NOMO-1 treated with DMSO at 0.1 percent for 48 hours (cell line): ENCODE measurements at regions not wholly inside any gene's neighbourhood (a gene's known extent, or its start where the extent isn't known, plus 50 kb on each side); places are given as distances from the start of the nearest gene placed in this dataset.
"Not testable (repeated sequence)": the region's sequence is repeated elsewhere in the genome, so short reads cannot be mapped to it uniquely, and the experiment has no call there.

ENCODE experiments used
- DNase-seq: peaks from one replicate; lab custom pipeline; 2025; ENCODE audit not compliant: unreplicated experiment; lab: John Stamatoyannopoulos, UW

DNA sequence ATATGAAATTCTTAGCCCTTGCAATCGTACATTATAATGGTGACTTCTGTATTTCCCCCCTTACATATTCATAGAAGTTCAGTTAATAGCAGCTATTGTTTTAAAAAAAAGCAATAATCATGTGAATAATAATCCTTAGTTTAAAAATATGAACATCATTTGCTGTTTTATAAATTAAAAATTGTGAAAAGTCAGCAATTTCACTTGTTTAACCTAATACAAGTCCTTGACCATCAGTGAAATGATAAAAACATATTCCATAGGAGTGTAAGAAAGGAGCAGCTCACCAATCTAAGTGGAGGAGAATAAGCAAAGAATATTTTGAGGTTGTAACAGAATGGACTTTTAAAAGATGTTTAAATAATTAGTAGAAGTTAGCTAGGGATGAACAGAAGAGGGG, 650.2 kb downstream of the SUCLG1 start:
- no peak for DNase-seq

DNA sequence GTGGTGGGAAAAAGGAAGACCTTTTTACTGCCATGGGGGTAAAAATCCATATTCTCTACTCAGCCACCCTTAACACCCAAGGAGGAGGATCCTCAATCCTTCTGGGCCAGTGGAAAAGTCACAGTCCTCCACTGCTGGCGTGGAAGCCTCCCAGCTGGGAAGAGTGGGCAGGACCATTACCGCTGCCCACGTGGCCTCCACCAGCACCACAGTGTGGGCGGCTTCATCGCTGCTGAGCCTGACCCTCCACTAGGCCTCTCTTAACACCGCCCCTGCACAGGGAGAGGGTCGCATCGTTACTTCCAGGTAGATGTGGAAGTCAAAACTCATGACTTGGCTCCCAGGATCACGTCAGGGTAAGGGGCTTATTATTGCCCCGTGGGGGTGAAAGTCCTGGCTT, 656.5 kb downstream of the SUCLG1 start:
- DNase-seq = no peak

- no peak for DNase-seq
These were observed 663.3 kb downstream of the SUCLG1 start for GRCh38 chr2:83795777-83796176.

DNA sequence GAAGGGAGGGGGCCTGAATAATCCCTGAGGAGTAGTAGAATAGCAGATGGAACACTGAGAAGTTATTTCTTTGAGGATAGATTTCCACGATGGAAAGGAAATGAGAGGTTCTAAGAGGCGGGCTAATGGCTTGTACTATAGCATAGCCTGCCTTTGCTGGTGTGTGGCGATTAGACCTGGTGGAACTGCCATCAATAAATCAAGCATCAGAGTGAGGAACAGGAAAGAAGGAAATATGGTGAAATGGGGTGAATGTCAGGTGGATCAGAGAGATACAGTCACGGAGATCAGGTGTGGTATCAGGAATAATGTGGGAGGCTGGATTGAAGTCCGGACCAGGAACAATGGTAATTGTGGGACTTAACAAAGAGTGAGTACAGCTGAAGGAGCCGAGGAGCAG, 668.6 kb downstream of the SUCLG1 start:
- not testable (repeated sequence) for DNase-seq

DNA sequence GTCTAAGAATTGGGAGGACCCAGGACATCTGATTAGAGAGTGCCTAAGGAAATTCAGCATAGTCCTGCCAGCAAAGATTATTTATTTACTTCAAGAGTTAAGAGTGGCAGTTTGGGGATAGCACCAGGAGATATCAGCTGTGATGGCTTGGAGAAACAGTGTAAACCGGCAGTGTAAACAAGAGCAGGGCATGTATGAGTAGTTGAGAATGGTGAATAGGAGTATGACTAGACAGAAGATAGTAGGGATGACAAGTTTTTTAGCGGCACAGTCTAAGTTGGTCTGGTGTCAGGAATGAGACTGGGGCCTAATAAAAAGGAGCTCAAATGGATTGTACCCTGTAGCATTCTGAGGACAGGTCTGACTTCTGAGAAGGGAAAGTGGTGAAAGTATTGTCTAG, 669.4 kb downstream of the SUCLG1 start:
- not testable (repeated sequence) for DNase-seq

DNA sequence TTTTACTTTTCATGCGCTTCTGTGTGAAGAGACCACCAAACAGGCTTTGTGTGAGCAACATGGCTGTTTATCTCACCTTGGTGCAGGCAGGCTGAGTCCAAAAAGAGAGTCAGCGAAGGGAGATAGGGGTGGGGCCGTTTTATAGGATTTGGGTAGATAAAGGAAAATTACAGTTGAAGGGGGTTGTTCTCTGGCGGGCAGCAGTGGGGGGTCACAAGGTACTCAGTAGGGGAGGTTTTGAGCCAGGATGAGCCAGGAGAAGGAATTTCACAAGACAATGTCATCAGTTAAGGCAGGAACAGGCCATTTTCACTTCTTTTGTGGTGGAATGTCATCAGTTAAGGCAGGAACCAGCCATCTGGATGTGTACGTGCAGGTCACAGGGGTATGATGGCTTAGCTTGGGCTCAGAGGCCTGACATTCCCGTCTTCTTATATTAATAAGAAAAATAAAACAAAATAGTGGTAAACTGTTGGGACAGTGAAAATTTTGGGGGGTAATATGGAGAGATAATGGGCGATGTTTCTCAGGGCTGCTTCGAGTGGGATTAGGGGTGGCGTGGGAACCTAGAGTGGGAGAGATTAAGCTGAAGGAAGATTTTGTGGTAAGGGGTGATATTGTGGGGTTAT, 670.0 kb downstream of the SUCLG1 start:
- not testable (repeated sequence) for DNase-seq

DNA sequence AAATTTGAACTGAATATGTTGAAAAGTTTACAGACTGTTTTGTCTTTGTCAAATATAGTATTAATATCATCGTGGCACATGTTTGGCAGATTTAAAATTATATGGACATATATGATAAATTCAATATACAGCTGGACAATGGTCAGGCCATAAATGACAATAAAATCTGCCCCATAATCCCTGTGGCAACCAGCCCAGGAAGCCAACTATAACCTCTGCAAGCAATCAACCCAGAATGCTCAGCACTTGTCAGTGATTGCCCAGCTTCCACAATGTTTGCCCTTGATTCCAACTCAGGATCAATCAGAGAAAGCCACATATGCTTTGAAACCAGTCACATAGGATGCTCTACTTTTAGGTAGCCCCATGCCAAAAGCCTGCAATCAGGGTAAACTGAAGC, 671.9 kb downstream of the SUCLG1 start:
- no peak for DNase-seq

DNA sequence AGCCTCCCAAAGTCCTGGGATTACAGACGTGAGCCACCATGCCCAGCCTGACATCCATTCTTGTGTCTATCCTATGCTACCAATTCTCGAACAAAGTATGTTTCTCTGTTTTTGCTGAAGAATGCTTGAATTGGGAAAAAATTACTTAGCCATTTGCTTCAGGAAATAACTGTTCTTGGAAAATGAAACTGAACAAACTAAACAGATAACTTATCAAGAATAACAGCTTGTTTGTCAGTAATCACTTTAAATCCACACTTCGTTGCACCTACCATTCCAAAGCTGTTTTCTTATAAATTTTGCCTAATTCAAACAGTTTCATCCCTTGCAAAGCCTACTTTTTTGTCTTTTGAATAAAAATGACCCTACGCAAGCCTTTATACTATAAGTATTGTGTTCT, 672.9 kb downstream of the SUCLG1 start:
- no peak for DNase-seq

DNA sequence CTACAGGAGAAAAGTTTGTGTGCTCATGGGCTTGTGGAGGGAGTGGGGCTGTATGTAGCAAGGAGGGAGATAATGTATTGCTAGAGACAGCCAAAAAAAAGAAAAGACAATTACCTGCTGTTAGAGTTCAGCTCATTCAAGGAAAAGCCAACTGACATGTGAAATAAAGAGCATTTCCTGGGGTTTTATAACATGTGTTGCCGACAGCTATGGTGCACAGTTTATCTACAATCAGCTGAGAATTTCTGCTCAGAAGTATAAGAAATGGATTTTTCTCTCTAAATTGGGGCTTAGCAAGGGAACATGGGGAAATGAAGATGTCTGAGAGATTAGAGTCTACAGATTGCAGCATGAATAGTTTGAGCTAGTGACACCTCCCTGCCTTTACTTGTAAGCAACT, 674.1 kb downstream of the SUCLG1 start:
- DNase-seq = no peak

- DNase-seq = no peak
These were observed 674.8 kb downstream of the SUCLG1 start for GRCh38 chr2:83784315-83784714.

DNA sequence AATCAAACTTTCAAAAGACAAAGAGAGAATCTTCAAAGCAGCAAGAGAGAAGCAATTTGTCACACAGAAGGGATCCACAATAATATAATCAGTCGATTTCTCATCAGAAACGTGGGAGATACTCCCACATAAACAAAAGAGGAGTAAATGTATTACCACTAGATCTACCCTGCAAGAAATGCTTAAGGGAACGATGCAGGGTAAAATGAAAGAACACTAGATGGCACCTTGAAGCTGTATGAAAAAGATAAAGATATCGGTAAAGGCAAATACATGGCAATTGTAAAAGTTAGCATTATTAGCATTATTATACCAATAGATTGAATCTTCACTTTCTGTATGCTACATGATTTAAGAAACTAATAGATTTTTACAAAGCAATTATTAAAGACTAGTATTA, 677.0 kb downstream of the SUCLG1 start:
- no peak for DNase-seq

DNA sequence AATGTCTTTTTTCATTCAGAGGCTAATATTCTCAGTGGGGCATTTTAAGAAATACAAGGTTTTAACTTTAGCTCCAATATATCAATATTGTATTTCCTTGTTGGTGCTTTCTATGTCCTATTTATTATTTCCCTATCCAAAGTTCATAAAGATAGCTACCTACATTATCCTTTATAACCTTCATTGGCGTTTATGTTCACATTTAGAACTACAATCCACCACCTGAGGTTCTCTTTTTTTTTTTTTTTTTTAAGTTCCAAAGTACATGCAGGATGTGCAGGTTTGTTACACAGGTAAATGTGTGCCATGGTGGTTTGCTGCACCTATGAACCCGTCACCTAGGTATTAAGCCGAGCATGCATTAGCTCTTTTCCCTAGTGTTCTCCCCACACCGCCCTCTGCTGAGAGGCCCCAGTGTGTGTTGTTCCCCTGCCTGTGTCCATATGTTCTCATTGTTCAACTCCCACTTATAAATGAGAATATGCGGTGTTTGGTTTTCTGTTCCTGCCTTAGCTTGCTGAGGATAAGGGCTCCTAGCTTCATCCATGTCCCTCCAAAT, 694.6 kb downstream of the SUCLG1 start:
- DNase-seq = no peak

- no peak for DNase-seq
These were observed 701.8 kb downstream of the SUCLG1 start for GRCh38 chr2:83757329-83757728.

- DNase-seq = no peak
These were observed 702.9 kb downstream of the SUCLG1 start for GRCh38 chr2:83756219-83756618.

DNA sequence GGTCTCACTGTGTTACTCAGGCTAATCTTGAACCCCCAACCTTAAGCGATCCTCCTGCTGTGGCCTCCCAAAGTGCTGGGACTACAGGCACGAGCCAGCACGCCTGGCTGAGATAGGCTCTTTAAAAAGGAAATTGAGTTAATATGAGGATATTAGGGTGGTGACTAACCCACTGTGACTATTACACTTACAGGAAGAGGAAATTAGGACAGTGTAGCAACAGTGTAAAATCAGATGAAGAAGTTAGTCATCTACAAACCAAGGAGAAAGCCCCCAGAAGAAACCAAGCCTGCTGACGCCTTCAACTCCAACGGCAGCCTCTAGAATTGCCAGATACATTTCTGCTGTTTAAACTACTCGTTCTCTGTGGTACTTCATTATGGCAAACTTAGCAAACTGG, 711.9 kb downstream of the SUCLG1 start:
- DNase-seq = no peak

DNA sequence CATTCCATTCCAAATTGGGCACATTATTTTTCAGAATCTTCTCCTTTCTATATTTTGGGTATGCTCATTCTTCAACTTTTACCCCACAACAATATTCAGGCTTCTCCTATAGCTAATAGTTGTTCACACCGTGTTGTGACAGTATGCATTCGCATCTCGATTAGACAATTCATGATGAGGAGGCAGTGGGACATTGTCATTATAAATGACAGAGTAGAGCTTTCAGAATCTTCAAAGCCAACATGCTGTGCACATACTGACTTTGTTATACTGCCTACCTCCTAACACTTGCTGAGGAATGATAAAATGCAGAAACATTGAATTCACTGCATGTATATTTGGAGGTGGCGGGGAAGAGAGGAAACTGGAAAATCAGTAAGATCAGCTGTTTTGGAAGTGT, 714.2 kb downstream of the SUCLG1 start:
- no peak for DNase-seq

- DNase-seq = no peak
These were observed 716.8 kb downstream of the SUCLG1 start for GRCh38 chr2:83742117-83742782.

GRCh38 chr2:83730223-83730622, 728.9 kb downstream of the SUCLG1 start:
- no peak for DNase-seq

GRCh38 chr2:83725735-83726134, 733.3 kb downstream of the SUCLG1 start:
- no peak for DNase-seq

- no peak for DNase-seq
These were observed 753.9 kb downstream of the SUCLG1 start for GRCh38 chr2:83705146-83705545.

GRCh38 chr2:83703598-83703997, 755.5 kb downstream of the SUCLG1 start:
- no peak for DNase-seq

- no peak for DNase-seq
These were observed 762.2 kb downstream of the SUCLG1 start for GRCh38 chr2:83696838-83697237.

DNA sequence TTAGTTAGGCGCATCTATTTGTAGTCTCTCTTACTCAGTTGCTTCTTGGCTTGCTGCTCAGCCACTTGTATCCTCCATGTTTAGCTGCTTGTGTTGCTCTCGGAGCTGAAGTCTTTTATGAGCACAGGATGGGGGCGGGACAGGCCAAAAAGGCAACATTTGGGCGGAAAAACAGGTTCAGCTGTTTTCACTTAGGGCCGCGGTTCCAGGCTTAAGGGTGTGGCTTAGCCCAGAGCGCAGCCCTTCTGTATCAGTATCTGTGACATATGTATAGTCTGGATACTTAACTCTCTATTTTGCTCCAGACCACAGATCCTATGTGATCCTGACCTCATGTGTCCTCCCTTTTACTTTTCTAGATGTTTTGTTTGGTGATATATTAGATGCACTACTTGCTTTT, 763.5 kb downstream of the SUCLG1 start:
- no peak for DNase-seq
